Gastroesophageal sphincter (tissue), 3 donors: ENCODE measurements at regions not wholly inside any gene's neighbourhood (a gene's known extent, or its start where the extent isn't known, plus 50 kb on each side); places are given as distances from the start of the nearest gene placed in this dataset.

Experiments used
- EP300 ChIP-seq: sonication (generic); formaldehyde crosslinking; IDR thresholded peaks from one replicate; pipeline ENCODE4 v1.6.1; 2017; ENCODE audit warnings: antibody characterized with exemption, mild to moderate bottlenecking
- POLR2A ChIP-seq, 2 donors: fragments of 450-650 bp; IDR thresholded peaks; one replicate each; pipeline ENCODE4 v1.6.1; 2017; ENCODE audit warnings: antibody characterized with exemption in 2 of 2, mild to moderate bottlenecking in 2 of 2, moderate library complexity in 1 of 2
- POLR2AphosphoS5 ChIP-seq: sonication (generic); formaldehyde crosslinking; IDR thresholded peaks from one replicate; pipeline ENCODE4 v1.6.1; 2017; ENCODE audit warnings: antibody characterized with exemption
- TF ChIP-seq, protein P1 (sequence below), 4 experiments: fragments of 200-600 bp in 2 of 4; fragments of 450-650 bp in 2 of 4; sonication (generic) in 1 of 4; IDR thresholded peaks; one replicate each; pipeline ENCODE4 v1.5.1; 2017 to 2019; ENCODE audit warnings: antibody characterized with exemption in 4 of 4, mild to moderate bottlenecking in 2 of 4, moderate library complexity in 2 of 4

DNA sequence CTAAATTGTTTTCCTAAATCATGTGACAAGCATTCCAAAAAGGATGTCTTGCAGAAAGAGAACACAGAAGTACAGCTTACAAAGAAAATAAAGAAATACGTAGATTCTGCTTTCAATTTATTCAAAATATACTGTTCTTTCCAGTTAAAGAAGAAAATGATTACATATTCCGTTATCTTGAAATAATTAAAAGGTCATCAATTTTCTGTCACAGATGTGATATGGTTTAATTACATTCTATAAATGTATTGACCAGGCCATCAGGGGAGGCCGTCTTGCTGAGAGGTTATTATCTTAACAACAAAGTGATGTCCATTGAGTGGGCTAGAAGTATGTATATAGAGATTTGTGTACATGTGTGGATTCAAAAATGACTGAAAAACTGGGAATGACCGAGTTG, 432.9 kb downstream of the SETD4 start:
- TF ChIP-seq POLR2A (IDR thresholded peaks at IDR 0.05): no peak
- TF ChIP-seq, protein P1, sequence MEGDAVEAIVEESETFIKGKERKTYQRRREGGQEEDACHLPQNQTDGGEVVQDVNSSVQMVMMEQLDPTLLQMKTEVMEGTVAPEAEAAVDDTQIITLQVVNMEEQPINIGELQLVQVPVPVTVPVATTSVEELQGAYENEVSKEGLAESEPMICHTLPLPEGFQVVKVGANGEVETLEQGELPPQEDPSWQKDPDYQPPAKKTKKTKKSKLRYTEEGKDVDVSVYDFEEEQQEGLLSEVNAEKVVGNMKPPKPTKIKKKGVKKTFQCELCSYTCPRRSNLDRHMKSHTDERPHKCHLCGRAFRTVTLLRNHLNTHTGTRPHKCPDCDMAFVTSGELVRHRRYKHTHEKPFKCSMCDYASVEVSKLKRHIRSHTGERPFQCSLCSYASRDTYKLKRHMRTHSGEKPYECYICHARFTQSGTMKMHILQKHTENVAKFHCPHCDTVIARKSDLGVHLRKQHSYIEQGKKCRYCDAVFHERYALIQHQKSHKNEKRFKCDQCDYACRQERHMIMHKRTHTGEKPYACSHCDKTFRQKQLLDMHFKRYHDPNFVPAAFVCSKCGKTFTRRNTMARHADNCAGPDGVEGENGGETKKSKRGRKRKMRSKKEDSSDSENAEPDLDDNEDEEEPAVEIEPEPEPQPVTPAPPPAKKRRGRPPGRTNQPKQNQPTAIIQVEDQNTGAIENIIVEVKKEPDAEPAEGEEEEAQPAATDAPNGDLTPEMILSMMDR (IDR thresholded peaks at IDR 0.05): no peak
- TF ChIP-seq POLR2AphosphoS5: no peak
- TF ChIP-seq EP300: no peak
